ENCODE measurements at regions not wholly inside any gene's neighbourhood (a gene's known extent, or its start where the extent isn't known, plus 50 kb on each side); places are given as distances from the start of the nearest gene placed in this dataset.

- H3K27ac ChIP-seq (ENCODE audit: low read depth): no peak overlapping the region
- peaks cover 6% of the 10 kb centered on the region; the same call in 2 of the 3 replicates for H3K4me1 Mint-ChIP-seq
- no peaks in the 10 kb centered on the region for H3F3A ChIP-seq (replicated peaks; ENCODE audit: low read depth)
Observed at GRCh38 chr3:159898147-159898546, 90.5 kb upstream of the IL12A start.

More at GRCh38 chr3:159898147-159898546, 90.5 kb upstream of the IL12A start:
- Mint-ChIP-seq H3K4me3 (no peak overlapping the region), H3K27ac (no peak overlapping the region), H3K27me3 (ENCODE audit: insufficient read depth, low read depth, poor library complexity) (no peaks in the 10 kb centered on the region), H3K9me3 (no peaks in the 10 kb centered on the region), H3K36me3 (ENCODE audit: low read depth) (peaks cover 8% of the 10 kb centered on the region; the same call in 2 of the 3 replicates)
- no peak for TF ChIP-seq NANOG (IDR thresholded peaks at IDR 0.05; ENCODE audit: borderline replicate concordance)
- TF ChIP-seq STAT1 (IDR thresholded peaks at IDR 0.05; ENCODE audit: unreplicated experiment): no peak
- no peak for TF ChIP-seq ZNF114 (CRISPR knock-in tag; IDR thresholded peaks at IDR 0.05)
- no peak for TF ChIP-seq ZNF331 (CRISPR knock-in tag; IDR thresholded peaks at IDR 0.05; ENCODE audit: low read depth)
- TF ChIP-seq POLR2AphosphoS5 (IDR thresholded peaks at IDR 0.05; ENCODE audit: low read depth): no peak
- no peak for TF ChIP-seq JUNB (IDR thresholded peaks at IDR 0.05; ENCODE audit: unreplicated experiment)
- TF ChIP-seq EZH2 (IDR thresholded peaks at IDR 0.05; ENCODE audit: low read depth, unreplicated experiment): no peak
- no peak for TF ChIP-seq REST (IDR thresholded peaks at IDR 0.05; ENCODE audit: unreplicated experiment)
- no peak for TF ChIP-seq EZH2phosphoT487 (IDR thresholded peaks at IDR 0.05; ENCODE audit: unreplicated experiment)
- TF ChIP-seq ETS1 (IDR thresholded peaks at IDR 0.05): no peak
- TF ChIP-seq ZNF462 (CRISPR knock-in tag; IDR thresholded peaks at IDR 0.05): no peak
- TF ChIP-seq CREB1 (CRISPR knock-in tag; IDR thresholded peaks at IDR 0.05; ENCODE audit: low read depth): no peak
- TF ChIP-seq CTCF (conservative IDR thresholded peaks at IDR 0.05; ENCODE audit: low read depth in 2 of 2): no peak
- Histone ChIP-seq H3K4me2 (no peak overlapping the region), H3K4me3 (no peak overlapping the region), H3K36me3 (ENCODE audit: insufficient read depth) (no peaks in the 10 kb centered on the region), H3K79me2 (replicated peaks; ENCODE audit: insufficient read depth) (no peaks in the 10 kb centered on the region), H4K20me1 (replicated peaks; ENCODE audit: insufficient read depth) (0 out of 2 replicates have a peak, but pooled peaks cover 10% of the 10 kb centered on the region), H3K27me3 (ENCODE audit: insufficient read depth) (no peaks in the 10 kb centered on the region), H2AFZ (no peak overlapping the region), H3K9me2 (ENCODE audit: insufficient read depth) (no peaks in the 10 kb centered on the region), H3K4me1 (ENCODE audit: insufficient read depth) (peaks cover 6% of the 10 kb centered on the region; the same call in 1 of the 2 replicates)
- DNase-seq (ENCODE audit: low spot score) (no peak), ATAC-seq (0 out of 3 replicates have a peak, but pooled peaks have one; percentile 25)
